Progenitor cell of endocrine pancreas (in vitro differentiated cells): ENCODE measurements at regions not wholly inside any gene's neighbourhood (a gene's known extent, or its start where the extent isn't known, plus 50 kb on each side); places are given as distances from the start of the nearest gene placed in this dataset.

Experiments used
- DNase-seq: peaks from one replicate; pipeline ENCODE4 v3.0.0; 2021; ENCODE audit warnings: low spot score; ENCODE audit not compliant: unreplicated experiment
- H3K27ac Mint-ChIP-seq: 2 replicates; pipeline ENCODE4 v1.8.0; 2021; ENCODE audit warnings: mild to moderate bottlenecking, moderate library complexity, mixed read lengths
- H3K27me3 Mint-ChIP-seq: 2 replicates; pipeline ENCODE4 v1.8.0; 2021; ENCODE audit warnings: mixed read lengths
- H3K36me3 Mint-ChIP-seq: 2 replicates; pipeline ENCODE4 v1.8.0; 2022; ENCODE audit warnings: mixed read lengths; ENCODE audit not compliant: insufficient read depth
- H3K4me1 Mint-ChIP-seq: 2 replicates; pipeline ENCODE4 v1.8.0; 2021; ENCODE audit warnings: low read depth, mixed read lengths
- H3K4me3 Mint-ChIP-seq: 2 replicates; pipeline ENCODE4 v1.8.0; 2021; ENCODE audit warnings: low read depth, mild to moderate bottlenecking, moderate library complexity, mixed read lengths
- H3K9me3 Mint-ChIP-seq: 2 replicates; pipeline ENCODE4 v1.8.0; 2021; ENCODE audit warnings: low read depth, mixed read lengths
- CTCF ChIP-seq: fragments of 200-600 bp; sonication (generic); IDR thresholded peaks from one replicate; pipeline ENCODE4 v1.5.0; 2021; ENCODE audit warnings: antibody characterized with exemption, mild to moderate bottlenecking; ENCODE audit not compliant: unreplicated experiment

GRCh38 chr10:81136261-81136660 lies 598.6 kb downstream of the SH2D4B start:
- no peak for DNase-seq
- Mint-ChIP-seq H3K27me3 (no peaks in the 10 kb centered on the region), H3K4me1 (no peaks in the 10 kb centered on the region), H3K9me3 (peaks cover 14% of the 10 kb centered on the region), H3K27ac (no peak overlapping the region), H3K36me3 (no peaks in the 10 kb centered on the region), H3K4me3 (no peak overlapping the region)
- TF ChIP-seq CTCF, result no peak

DNA sequence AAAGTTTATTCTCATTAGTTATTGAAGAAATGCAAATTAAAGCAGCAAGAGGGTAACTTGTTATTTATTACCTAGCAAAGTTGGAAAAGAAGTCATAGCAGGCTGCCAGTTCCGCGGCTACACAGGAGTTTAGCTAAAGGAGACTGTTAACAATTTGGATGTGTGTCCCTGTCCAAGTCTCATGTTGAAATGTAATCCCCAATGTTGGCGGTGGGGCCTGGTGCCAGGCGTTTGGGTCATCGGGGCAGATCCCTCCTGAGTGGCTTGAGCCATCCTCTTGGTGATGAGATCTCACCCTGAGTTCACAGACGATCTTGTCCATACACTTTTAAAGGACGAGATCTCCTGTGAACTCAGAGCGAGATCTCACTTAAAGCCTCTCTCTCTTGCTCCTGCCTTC lies 608.3 kb downstream of the SH2D4B start:
- DNase-seq, result no peak
- H3K4me1 Mint-ChIP-seq, result no peaks in the 10 kb centered on the region
- TF ChIP-seq CTCF, result no peak
- H3K27me3 Mint-ChIP-seq, result no peaks in the 10 kb centered on the region
- H3K36me3 Mint-ChIP-seq, result no peaks in the 10 kb centered on the region
- no peak overlapping the region for H3K4me3 Mint-ChIP-seq
- no peak overlapping the region for H3K27ac Mint-ChIP-seq
- no peaks in the 10 kb centered on the region for H3K9me3 Mint-ChIP-seq

GRCh38 chr10:81146436-81146835 lies 608.7 kb downstream of the SH2D4B start:
- Mint-ChIP-seq H3K27ac (no peak overlapping the region), H3K36me3 (no peaks in the 10 kb centered on the region), H3K27me3 (no peaks in the 10 kb centered on the region), H3K9me3 (no peaks in the 10 kb centered on the region), H3K4me1 (no peaks in the 10 kb centered on the region), H3K4me3 (no peak overlapping the region)
- DNase-seq, result no peak
- TF ChIP-seq CTCF, result no peak

GRCh38 chr10:81152656-81153055 lies 615.0 kb downstream of the SH2D4B start:
- Mint-ChIP-seq H3K27ac (no peak overlapping the region), H3K27me3 (no peaks in the 10 kb centered on the region), H3K4me1 (no peaks in the 10 kb centered on the region), H3K36me3 (no peaks in the 10 kb centered on the region), H3K4me3 (no peak overlapping the region), H3K9me3 (no peaks in the 10 kb centered on the region)
- TF ChIP-seq CTCF, result no peak
- no peak for DNase-seq

DNA sequence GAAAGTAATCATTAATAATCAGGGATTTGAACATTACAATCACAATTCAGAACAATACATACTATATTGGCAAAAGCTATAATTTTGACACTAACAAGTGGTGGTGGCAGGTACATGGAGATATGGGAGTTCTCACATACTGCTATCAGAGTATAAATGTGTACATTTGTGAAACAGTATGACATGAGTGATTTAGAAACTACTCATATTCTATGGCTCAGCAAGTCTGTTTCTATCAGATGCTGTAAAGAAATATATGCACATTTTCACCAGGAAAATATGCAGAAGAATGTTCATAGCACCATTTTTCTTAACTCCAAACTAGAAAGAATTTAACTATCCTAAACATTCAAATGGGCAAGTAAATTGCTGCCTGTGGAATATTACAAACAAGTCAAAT lies 620.0 kb downstream of the SH2D4B start:
- DNase-seq, result no peak
- Mint-ChIP-seq H3K4me3 (no peak overlapping the region), H3K36me3 (no peaks in the 10 kb centered on the region), H3K27me3 (no peaks in the 10 kb centered on the region), H3K9me3 (no peaks in the 10 kb centered on the region), H3K27ac (no peak overlapping the region), H3K4me1 (no peaks in the 10 kb centered on the region)
- no peak for TF ChIP-seq CTCF
